RCC 7860 (cell line): ENCODE measurements at regions not wholly inside any gene's neighbourhood (a gene's known extent, or its start where the extent isn't known, plus 50 kb on each side); places are given as distances from the start of the nearest gene placed in this dataset.

Experiments
- DNase-seq: peaks from one replicate; pipeline ENCODE4 v3.0.0-alpha.2; 2015; ENCODE audit warnings: low spot score
- FAIRE-seq: peaks from 2 replicates; lab custom pipeline; 2012; peaks lifted over from hg19 to GRCh38; lab: Jason Lieb, UNC

DNA sequence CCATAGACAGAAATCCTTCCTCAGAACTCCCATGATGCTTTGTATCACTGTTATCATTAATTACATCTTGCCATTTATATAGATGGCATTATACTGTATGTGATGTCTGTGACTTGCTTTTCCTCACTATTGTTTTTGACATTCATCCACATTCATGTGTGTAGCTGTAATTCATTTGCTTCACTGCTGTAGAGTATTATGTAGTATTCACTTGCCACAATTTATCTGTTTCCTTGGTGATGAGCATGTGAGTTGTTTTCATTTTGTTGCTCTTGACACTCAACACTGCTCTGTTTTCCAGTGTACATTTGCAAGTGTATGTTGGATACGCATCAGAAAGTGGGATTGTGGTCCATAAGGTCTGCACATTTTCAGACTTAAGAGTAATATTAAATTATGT is 328.6 kb upstream of the C11orf87 start:
- FAIRE-seq (no peak), DNase-seq (no peak)

DNA sequence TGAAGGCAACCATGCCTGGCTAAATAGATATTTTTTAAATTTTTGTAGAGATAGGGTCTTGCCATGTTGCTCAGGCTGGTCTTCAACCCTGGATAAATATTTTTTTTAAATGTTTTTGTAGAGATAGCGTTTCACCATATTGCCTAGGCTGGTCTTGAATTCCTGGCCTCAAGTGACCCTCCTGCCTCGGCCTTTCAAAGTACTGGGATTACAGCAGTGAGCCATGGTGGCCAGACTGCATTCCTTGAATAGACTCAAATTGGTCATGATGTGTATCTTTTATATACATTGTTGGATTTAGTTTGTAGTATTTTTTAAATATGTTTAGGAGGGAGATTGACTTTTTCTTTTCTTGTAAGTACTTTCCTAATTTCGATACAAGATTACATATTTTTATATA is 325.7 kb upstream of the C11orf87 start:
- FAIRE-seq (no peak), DNase-seq (no peak)

DNA sequence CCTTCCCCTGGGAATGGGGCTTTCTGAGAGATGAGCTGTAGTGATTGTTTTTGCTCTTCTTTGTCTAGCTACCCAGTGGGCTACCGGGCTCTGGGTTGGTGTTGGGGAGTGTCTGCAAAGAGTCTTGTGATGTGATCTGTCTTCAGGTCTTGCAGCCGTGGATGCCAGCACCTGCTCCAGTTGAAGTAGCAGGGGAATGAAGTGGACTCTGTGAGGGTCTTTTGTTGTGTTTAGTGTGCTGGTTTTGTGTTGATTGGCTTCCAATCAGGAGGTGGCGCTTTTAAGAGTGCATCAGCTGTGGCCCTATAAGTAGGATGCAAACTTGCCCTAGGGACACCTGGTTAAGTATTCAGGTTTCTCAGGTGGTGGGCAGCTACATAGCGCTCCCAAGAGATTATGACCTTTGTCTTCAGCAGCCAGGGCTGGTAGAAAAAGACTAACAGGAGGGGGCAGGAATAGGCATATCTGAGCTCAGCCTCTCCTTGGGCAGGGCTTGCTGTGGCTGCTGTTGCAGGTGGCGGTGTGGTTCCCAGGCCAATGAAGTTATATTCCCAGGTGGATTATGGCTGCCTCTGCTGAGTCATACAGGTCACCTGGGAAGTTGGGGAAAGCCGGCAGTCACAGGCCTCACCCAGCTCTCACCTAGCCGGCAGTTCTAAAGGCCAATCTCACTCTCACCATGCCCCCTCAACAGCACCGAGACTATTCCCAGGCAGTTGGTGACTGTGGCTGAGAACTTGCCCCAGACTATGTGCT is 315.7 kb upstream of the C11orf87 start:
- DNase-seq (no peak), FAIRE-seq (no peak)

DNA sequence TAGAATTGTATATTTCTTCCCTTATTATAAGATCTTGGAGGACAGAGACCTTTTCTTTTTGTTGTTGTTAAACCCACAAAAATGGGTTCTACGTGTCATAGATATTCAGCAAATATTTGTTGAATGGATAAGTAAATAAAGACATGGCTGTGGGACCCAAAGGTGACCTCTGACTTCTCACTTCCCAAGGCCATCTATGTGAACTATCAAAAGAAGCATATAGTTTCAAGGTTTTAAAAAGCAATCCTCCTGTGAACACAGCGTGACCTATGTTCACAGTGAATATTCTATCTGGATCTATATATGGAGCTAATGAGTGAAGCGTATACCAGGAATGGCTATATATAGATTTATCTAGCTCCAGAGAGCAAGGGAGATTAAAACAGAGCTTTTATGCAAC is 312.8 kb upstream of the C11orf87 start:
- DNase-seq = no peak
- FAIRE-seq = no peak

DNA sequence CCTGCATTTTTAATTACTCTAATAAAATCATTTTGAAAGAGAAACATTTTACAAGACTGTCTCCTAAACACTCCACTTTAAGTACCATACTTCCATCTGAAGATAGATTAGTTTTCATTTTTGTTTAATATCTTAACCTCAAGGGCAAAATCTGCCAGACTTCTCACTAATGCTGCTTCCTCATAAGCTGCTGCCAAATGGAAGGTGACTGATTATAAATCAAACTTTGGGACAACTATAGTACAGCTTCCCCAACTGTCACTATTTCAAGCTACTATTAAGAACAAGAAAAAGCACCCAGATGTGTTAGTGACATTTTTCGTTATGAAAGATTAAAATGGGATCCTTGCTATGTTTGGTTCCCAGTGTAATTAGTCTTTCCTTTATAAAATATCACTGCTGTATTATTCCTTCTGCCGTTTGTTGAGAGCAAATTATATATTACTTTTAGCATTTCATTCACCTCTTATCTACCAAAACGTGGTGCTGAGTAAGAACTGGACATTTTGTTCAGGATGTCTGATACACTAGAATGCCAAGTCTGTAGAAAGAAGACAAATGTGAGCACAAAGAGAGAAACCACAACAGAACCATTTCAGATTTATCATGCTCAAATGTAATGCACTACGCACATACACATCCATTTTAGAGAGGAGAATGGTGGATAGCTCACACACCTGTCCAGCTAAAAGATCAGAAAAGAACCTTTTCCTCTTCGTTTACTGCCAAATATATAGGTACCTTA is 312.2 kb upstream of the C11orf87 start:
- DNase-seq = no peak
- no peak for FAIRE-seq

DNA sequence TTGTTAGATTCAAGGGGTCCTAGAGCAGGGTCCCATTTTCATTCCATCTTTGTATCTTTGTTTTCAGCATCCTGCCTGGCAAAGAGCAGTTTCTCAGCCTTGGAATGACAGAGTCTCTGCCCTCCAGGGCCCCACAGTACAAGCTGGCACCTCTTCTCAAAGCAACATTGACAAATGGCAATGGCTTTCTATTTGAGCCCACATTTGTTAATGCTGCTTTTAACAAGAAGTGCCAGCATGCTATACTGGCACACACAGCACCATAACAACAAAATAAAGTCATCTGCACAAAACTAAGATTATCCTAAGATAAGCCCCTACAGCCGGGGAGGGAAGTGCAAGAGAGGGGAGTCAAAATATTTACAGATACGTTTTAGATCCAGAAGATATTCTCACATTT is 309.7 kb upstream of the C11orf87 start:
- DNase-seq = no peak
- no peak for FAIRE-seq

DNA sequence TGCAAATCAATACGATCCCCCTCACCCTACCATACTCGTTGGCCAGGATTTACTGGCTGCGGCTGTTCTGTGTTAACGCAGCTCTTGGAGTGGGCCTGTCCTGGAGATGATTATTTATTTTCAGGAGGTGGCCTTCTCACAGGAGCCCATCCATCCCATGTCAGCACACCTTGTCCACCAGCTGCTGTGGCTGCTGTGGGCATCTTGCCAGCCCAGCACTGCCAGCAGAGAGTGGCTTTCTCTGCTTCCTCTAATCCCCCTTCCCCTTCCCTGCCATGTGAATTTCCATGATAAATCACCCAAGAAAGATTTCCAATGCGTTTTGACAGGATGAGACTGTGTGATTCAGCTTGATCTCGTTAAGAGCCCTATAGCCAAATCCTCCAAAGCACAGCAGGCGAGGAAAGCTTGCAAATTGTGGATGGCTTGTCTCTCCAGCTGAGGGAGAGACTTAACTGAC is 309.1 kb upstream of the C11orf87 start:
- no peak for DNase-seq
- FAIRE-seq = no peak

DNA sequence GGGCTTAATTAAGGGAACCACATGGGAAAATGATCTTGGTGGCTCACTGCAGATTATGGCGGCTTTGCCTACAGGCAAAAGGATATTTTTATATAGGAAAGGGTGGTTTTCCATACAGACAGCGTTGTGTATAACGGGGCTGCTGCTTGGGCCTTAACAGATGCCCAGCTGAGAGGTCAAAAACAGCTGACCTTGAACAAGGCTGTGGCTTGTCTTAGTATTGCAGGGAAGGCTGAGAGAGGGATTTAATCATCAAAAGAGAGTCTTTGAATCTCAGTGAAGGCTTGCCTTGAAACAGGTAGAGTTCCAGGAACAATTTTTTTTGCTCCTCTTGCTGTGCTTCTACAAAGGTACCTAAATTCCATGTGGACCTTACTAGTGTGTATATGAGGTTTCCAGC is 301.6 kb upstream of the C11orf87 start:
- DNase-seq (no peak), FAIRE-seq (no peak)

DNA sequence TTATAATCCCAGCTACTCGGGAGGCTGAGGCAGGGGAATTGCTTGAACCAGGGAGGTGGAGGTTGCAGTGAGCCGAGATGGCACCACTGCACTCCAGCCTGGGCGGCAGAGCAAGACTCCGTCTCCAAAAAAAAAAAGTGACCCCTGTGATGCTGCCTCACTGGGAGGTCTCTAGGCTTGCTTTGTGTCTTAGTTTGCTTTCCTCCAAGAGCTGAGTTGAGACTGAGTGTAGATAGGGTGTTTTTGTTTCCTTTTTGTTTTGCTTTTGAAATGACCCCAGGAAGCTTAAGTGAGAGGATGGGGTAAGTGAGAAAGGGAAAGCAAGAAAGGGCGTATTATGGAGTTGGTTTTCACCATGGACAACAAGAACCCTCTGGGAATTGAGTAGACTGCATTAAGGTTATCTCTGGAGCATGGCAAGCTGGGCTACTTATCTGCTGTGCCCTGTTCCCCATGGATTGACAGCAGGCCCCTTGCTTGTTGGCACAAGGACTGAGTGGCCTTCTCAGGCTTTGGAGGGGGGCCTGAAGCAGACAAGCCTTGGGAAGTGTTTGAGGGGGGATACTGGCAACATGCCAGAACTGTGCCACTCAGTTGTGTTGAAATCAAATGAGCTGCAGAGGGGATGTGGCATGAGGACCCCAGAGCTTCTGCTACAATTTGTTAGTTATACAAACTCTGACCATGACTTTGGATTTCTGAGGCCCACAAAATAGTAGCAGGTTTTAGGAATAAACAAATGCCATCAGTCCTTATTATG is 300.6 kb upstream of the C11orf87 start:
- FAIRE-seq = no peak

DNA sequence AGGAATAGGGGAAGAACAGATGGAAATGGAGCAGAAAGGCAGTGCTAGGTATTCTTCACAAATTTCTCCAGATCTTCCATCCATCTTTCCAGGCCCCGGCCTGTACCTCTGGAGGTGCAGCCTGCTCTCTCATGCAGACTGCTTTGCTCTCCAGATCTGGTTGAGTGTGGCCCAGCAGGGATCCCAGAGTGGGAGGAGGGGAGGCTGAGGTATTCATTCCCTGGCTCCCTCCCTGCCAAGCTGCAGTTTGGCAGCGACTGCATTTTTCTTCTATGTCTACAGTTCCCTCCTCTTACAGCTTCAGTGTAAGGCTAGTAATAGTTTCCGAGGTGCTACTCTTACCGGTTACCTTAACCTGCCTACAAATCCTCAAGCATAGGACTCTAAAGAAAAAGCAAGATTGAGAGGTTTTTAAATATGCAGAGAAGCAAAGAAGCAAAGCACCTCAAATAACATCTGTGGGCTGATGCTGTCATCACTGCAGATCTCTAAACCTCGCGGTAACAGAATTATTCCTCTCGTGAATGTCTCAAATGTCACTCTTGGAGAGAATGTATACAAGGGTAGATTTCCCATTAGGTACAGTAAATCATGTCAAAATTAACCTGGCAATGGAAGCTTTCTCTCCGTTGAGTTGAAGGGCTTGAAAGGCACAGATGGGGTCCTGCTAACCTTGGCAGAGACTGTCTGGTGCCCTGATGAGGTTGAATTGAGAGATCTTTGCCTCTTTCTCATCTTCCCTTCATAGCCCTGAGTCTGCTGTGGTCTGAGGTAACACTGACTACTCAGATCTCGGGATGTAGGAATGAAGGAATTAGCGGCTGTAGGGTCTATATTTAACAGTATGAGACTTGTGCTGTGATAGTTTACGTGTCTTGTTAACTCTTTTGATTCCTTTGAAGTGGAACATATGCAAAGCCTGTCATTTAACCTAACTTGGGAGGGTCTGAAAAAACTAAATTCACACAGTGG is 297.9 kb upstream of the C11orf87 start:
- FAIRE-seq (no peak), DNase-seq (no peak)

More for the DNA sequence above, 300.6 kb upstream of the C11orf87 start:
- no peak for DNase-seq

DNA sequence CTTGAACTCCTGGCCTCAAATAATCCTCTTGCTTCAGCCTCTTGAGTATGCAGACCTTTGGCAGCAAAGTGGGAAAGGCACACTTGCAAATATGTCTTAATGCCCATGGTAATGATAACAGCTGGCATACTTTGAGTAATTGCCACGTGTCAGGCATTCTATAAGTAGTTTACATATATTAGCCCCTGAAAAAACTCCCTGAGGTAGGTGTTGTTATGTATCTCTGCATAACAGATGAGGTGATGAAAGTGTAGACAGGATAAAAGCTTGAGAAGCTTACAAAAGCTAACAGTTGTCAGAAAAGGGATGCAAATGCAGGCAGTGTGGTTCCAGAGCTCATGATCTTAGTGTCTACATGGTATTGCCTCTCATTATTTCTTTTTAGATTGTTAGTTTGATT is 291.1 kb upstream of the C11orf87 start:
- DNase-seq (no peak), FAIRE-seq (no peak)

DNA sequence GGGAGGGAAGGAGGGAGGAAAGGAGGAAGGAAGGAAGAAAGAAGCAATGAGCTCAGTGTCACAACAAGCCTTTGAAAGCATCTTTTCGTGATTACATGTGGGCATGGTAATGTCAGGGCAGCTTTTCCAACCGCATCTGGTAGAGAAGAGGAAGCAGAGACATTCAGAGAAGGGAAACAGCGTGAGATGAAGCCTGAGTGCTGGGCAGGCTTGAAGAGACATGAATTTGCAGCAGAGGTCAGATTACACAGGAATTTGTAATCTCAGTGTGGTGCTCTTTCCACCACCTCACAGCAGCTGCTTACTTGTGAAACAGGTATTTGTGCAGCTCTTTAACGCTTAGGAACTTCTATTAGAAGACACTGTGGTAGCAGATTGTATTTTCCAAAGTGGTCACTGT is 289.5 kb upstream of the C11orf87 start:
- FAIRE-seq (no peak), DNase-seq (no peak)

DNA sequence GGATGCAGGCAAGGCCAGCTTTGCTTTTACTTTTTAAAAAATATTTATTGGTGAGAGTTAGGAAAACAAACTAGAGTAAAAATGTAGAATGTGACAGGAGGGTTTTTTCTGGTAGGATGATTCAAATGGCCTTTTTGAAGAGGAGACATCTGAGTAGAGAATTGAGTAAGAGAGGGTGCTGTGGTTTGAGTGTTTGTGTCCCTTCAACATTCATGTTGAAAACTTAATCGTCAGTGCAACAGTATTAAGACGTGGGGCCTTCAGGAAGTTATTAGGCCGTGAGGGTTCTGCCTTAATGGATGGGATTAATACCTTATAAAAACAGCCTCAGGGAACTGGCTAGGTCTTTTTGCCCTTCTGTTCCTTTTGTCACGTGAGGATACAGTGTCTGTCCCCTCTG is 288.8 kb upstream of the C11orf87 start:
- FAIRE-seq = no peak
- DNase-seq = no peak

DNA sequence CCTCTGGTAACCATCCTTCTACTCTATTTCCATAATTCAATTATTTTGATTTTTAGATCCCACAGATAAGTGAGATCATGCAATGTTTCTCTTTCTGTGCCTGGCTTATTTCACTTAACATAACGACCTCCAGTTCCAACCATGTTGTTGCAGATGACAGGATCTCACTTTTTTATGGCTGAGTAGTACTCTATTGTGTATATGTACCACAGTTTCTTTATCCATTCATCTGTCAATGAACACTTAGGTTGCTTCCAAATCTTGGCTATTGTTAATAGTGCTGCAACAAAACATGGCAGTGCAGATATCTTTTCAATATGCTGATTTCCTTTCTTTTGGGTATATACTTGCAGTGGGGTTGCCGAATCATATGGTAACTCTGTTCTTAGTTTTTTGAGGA is 286.4 kb upstream of the C11orf87 start:
- FAIRE-seq (no peak), DNase-seq (no peak)

DNA sequence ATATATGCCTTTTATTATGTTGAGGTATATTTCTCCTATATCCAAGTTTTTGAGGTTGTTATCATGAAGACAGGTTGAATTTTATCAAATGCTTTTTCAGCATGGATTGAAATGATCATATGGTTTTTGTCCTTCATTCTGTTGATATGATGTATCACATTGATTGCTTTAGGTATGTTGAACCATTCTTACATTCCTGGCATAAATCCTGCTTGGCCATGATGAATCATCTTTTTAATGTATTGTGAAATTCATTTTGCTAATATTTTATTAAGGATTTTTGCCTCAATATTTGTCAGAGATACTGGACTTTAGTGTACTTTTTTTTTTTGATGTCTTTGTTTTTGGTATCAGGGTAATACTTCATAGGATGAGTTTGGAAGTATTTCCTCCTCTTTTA is 283.8 kb upstream of the C11orf87 start:
- DNase-seq (no peak), FAIRE-seq (no peak)

DNA sequence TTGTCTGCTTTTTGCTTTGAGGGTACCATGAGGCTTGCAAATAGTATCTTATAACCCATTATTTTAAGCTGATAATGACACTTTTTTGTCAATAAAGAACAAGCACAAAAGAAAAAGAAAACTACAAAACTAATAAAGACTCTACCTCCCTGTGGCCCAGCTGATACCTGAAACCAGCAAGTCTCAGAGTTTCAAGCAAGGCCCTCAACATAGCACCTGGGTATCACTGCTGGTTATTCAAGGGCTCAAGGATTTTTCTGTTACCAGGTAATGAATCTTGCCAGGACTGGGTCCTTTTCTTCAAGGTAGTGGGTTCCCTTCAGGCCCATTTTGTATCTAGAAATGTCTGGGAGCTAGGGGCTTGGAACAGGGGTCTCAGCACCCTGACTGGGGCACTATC is 281.6 kb upstream of the C11orf87 start:
- no peak for DNase-seq
- no peak for FAIRE-seq

DNA sequence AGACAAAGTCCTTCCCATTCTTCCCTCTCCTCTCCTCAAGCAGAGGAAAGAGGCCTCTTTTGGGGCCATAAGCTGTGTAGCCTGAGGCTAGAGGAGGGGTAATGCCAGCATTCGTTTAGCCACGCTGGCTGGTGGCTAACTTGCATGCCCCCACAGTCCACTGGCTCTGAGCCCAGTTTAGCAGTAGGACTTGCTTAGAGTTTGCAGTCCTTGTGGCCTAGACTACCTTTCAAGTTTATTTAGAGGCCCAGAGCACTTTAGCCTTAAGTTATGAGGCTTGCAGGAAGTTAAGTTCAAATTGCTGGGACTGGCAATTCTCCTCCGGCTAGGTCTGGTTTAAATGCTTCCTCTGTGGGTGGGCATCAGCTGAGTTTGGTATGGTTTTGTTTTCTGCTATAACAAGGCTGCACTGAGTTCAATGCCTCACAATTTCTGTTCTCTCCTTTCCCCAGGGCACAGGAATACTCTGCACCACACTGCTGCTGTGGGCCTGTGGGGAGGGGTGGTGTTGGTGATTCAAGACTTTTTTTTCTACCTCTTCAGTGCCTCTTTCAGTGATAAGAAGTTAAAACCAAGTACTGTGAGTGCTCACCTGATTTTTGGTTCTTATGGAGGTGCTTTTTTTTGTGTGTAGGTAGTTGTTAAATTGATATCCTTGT is 281.0 kb upstream of the C11orf87 start:
- DNase-seq (no peak), FAIRE-seq (no peak)

DNA sequence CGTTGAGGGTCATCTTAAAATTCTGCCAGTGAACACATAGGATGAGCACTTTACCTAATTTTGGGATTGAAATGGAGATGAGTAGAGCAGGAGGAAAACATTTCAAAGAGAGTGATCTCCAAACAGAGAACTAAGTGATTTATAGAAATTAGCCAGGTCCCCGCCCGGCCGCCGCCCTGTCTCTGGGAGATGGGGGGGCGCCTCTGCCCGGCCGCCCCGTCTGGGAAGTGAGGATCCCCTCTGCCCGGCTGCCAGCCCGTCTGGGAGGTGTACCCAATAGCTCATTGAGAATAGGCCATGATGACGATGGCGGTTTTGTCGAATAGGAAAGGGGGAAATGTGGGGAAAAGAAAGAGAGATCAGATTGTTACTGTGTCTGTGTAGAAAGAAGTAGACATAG is 276.7 kb upstream of the C11orf87 start:
- DNase-seq = no peak
- FAIRE-seq = no peak

DNA sequence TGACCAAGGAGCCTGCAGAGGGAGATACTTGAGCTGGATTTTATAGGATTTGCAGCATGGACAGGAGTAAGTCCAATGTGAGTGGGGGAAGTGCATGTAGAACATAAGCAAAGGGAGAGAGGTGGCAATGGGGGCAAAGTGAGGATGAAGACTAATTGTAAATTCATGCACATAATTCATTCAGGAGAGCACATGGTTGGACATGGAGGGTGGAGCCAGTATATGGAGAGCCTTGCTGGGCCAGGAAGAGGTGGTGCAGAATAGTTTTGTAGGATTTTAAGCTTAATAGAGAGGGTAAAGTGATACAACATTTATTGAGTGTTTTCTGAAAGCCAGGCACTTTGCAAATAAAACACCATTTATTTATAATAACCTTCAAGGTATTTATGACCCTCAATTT is 274.3 kb upstream of the C11orf87 start:
- no peak for FAIRE-seq
- DNase-seq = no peak

DNA sequence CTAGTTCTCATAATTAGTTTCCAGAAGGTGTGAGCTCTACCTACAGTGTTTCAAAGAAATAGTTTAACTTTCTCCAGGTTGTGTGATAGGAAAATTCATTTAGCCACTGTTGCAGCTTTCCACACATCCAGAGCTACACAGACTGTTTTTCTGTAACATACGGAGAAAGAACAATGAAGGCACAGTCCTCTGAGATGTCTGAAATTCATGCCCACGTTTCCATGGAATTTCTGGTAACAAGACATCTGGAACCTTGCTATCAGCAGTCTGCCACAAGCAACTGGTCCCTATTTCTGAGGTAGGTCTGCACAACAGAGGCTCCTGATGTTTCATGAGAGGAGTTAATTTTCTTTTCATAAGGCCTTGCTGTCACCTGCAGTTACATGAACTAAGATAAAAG is 273.3 kb upstream of the C11orf87 start:
- DNase-seq (no peak), FAIRE-seq (no peak)
